ENCODE measurements at regions not wholly inside any gene's neighbourhood (a gene's known extent, or its start where the extent isn't known, plus 50 kb on each side); places are given as distances from the start of the nearest gene placed in this dataset.

DNA sequence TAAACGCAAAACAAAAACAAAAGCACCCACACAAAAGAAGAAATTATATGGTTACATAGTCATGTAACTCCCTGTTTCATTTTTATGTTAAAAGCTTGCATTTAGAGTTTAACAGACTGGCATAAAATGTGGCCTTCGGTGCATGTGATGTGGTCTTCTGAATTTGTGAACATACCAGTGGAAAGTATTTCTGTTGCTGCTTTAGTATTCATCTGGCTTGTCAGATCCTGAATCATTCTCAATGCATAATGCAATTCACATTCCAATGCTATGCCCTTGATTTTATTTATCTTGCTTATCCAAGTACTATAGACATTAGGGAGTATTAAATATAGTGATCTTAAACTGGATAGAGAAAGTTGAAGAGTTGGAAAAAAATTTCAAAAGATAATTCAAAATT is 740.2 kb upstream of the ZNF608 start:
- CTCF ChIA-PET (ENCODE audit: low intra/inter-chr PET ratio, low total read pairs) = no interaction called here
- in situ Hi-C loops (cut with HindIII; ENCODE audit: extremely low pct_ligation_motif_present, low pct_unique_long_range_greater_than_20kb) = no loop called here
- BruUV-seq (replicated peaks) = no TSS peak
- Histone ChIP-seq H3K9ac (ENCODE audit: insufficient read depth, low read depth, low read length) (no peak overlapping the region), H2AFZ (ENCODE audit: low read length) (no peak overlapping the region), H3K79me2 (ENCODE audit: insufficient read depth, low read length) (no peaks in the 10 kb centered on the region), H3K27ac (ENCODE audit: extremely low read length, insufficient read depth, low read length) (no peak overlapping the region), H3K9me3 (ENCODE audit: low read length) (no peaks in the 10 kb centered on the region), H3K27me3 (ENCODE audit: control insufficient read depth in 1 of 2, insufficient read depth in 2 of 2, low read length in 2 of 2) (no peaks in the 10 kb centered on the region), H3K4me1 (ENCODE audit: insufficient read depth, low read length) (no peaks in the 10 kb centered on the region), H3K4me2 (ENCODE audit: low read depth, low read length) (no peak overlapping the region), H3K36me3 (replicated peaks in 1 of 2; ENCODE audit: control insufficient read depth in 1 of 2, insufficient read depth in 2 of 2, low read length in 2 of 2) (no peaks in the 10 kb centered on the region), H3K4me3 (replicated peaks in 1 of 3; ENCODE audit: insufficient read depth in 1 of 3, low read depth in 2 of 3, low read length in 3 of 3) (no peak overlapping the region), H4K20me1 (ENCODE audit: insufficient read depth, low read length) (no peaks in the 10 kb centered on the region)
- POLR2A ChIA-PET = no interaction called here
- intact Hi-C loops (cut with micrococcal nuclease; ENCODE audit: unreplicated experiment) = no loop called here
- no peak for TF ChIP-seq CEBPG (CRISPR knock-in tag; IDR thresholded peaks at IDR 0.05)
- TF ChIP-seq, protein P1, sequence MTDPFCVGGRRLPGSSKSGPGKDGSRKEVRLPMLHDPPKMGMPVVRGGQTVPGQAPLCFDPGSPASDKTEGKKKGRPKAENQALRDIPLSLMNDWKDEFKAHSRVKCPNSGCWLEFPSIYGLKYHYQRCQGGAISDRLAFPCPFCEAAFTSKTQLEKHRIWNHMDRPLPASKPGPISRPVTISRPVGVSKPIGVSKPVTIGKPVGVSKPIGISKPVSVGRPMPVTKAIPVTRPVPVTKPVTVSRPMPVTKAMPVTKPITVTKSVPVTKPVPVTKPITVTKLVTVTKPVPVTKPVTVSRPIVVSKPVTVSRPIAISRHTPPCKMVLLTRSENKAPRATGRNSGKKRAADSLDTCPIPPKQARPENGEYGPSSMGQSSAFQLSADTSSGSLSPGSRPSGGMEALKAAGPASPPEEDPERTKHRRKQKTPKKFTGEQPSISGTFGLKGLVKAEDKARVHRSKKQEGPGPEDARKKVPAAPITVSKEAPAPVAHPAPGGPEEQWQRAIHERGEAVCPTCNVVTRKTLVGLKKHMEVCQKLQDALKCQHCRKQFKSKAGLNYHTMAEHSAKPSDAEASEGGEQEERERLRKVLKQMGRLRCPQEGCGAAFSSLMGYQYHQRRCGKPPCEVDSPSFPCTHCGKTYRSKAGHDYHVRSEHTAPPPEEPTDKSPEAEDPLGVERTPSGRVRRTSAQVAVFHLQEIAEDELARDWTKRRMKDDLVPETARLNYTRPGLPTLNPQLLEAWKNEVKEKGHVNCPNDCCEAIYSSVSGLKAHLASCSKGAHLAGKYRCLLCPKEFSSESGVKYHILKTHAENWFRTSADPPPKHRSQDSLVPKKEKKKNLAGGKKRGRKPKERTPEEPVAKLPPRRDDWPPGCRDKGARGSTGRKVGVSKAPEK (CRISPR knock-in tag; IDR thresholded peaks at IDR 0.05; ENCODE audit: borderline replicate concordance) = no peak
- no peak for TF ChIP-seq TOPORS (CRISPR knock-in tag; IDR thresholded peaks at IDR 0.05)
- no peak for TF ChIP-seq CCDC6 (CRISPR knock-in tag; IDR thresholded peaks at IDR 0.05)
- no peak for TF ChIP-seq ZBTB21 (CRISPR knock-in tag; IDR thresholded peaks at IDR 0.05)
- TF ChIP-seq ZSCAN9 (CRISPR knock-in tag; IDR thresholded peaks at IDR 0.05; ENCODE audit: borderline replicate concordance) = no peak
- TF ChIP-seq SMAD3 (CRISPR knock-in tag; IDR thresholded peaks at IDR 0.05) = no peak
- TF ChIP-seq PAF1 (CRISPR knock-in tag; IDR thresholded peaks at IDR 0.05) = no peak
- TF ChIP-seq ZNF775 (CRISPR knock-in tag; IDR thresholded peaks at IDR 0.05; ENCODE audit: borderline replicate concordance) = no peak
- TF ChIP-seq RXRB (CRISPR knock-in tag; IDR thresholded peaks at IDR 0.05; ENCODE audit: borderline replicate concordance) = no peak
- no peak for TF ChIP-seq ZNF557 (CRISPR knock-in tag; IDR thresholded peaks at IDR 0.05)
- TF ChIP-seq, protein P2, sequence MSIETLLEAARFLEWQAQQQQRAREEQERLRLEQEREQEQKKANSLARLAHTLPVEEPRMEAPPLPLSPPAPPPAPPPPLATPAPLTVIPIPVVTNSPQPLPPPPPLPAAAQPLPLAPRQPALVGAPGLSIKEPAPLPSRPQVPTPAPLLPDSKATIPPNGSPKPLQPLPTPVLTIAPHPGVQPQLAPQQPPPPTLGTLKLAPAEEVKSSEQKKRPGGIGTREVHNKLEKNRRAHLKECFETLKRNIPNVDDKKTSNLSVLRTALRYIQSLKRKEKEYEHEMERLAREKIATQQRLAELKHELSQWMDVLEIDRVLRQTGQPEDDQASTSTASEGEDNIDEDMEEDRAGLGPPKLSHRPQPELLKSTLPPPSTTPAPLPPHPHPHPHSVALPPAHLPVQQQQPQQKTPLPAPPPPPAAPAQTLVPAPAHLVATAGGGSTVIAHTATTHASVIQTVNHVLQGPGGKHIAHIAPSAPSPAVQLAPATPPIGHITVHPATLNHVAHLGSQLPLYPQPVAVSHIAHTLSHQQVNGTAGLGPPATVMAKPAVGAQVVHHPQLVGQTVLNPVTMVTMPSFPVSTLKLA (IDR thresholded peaks at IDR 0.05) = no peak
- TF ChIP-seq SETDB1 (CRISPR knock-in tag; IDR thresholded peaks at IDR 0.05; ENCODE audit: borderline replicate concordance) = no peak
- no peak for TF ChIP-seq ZNF567 (CRISPR knock-in tag; IDR thresholded peaks at IDR 0.05; ENCODE audit: borderline replicate concordance)
- TF ChIP-seq, protein P3, sequence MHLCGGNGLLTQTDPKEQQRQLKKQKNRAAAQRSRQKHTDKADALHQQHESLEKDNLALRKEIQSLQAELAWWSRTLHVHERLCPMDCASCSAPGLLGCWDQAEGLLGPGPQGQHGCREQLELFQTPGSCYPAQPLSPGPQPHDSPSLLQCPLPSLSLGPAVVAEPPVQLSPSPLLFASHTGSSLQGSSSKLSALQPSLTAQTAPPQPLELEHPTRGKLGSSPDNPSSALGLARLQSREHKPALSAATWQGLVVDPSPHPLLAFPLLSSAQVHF (CRISPR knock-in tag; IDR thresholded peaks at IDR 0.05) = no peak
- no peak for TF ChIP-seq EZH2 (conservative IDR thresholded peaks at IDR 0.05; ENCODE audit: low read depth, low read length)
- TF ChIP-seq JDP2 (CRISPR knock-in tag; IDR thresholded peaks at IDR 0.05; ENCODE audit: borderline replicate concordance) = no peak
- TF ChIP-seq ZNF556 (CRISPR knock-in tag; IDR thresholded peaks at IDR 0.05; ENCODE audit: borderline replicate concordance) = no peak
- TF ChIP-seq SKI (IDR thresholded peaks at IDR 0.05; ENCODE audit: partially characterized antibody) = no peak
- DNase-seq (ENCODE audit: low spot score) (no peak), FAIRE-seq (no peak), ATAC-seq (no peak)
- WGBS (ENCODE audit: low lambda C conversion rate) = 26% methylated on average over 2 of the region's 2 CpGs

Data from HepG2 (cell line).